Thymus (tissue), 11 donors: ENCODE measurements at regions not wholly inside any gene's neighbourhood (a gene's known extent, or its start where the extent isn't known, plus 50 kb on each side); places are given as distances from the start of the nearest gene placed in this dataset.
"Not testable (repeated sequence)": the region's sequence is repeated elsewhere in the genome, so short reads cannot be mapped to it uniquely, and the experiment has no call there.

ENCODE experiments used
- DNase-seq, 9 donors: peaks; one replicate each; pipeline ENCODE4 v3.0.0-alpha.2; 2013; ENCODE audit warnings: low spot score in 9 of 9, low read depth in 6 of 9, missing footprints in 1 of 9
- H3K27ac ChIP-seq, 2 donors: one replicate each; pipeline ENCODE4 v1.5.1; 2013; ENCODE audit warnings: control low read depth in 1 of 2, low read depth in 1 of 2, low read length in 1 of 2, mild to moderate bottlenecking in 1 of 2, moderate library complexity in 1 of 2
- H3K27me3 ChIP-seq, 2 donors: one replicate each; pipeline ENCODE4 v1.5.1; 2013; ENCODE audit warnings: low read length in 1 of 2; ENCODE audit not compliant: control insufficient read depth in 2 of 2, insufficient read depth in 1 of 2
- H3K36me3 ChIP-seq, 2 donors: one replicate each; pipeline ENCODE4 v1.5.1; 2013; ENCODE audit warnings: low read length in 1 of 2, mild to moderate bottlenecking in 1 of 2, moderate library complexity in 1 of 2; ENCODE audit not compliant: control insufficient read depth in 2 of 2, insufficient read depth in 2 of 2
- H3K4me1 ChIP-seq, 2 donors: one replicate each; pipeline ENCODE4 v1.5.1; 2013; ENCODE audit warnings: low read length in 2 of 2; ENCODE audit not compliant: control insufficient read depth in 2 of 2, insufficient read depth in 2 of 2
- H3K4me3 ChIP-seq, 2 donors: one replicate each; pipeline ENCODE4 v1.5.1; 2013; ENCODE audit warnings: low read length in 2 of 2, control low read depth in 1 of 2, mild to moderate bottlenecking in 1 of 2
- H3K9me3 ChIP-seq, 2 donors: one replicate each; pipeline ENCODE4 v1.5.1; 2013; ENCODE audit warnings: low read length in 1 of 2, mild to moderate bottlenecking in 1 of 2; ENCODE audit not compliant: control insufficient read depth in 2 of 2, insufficient read depth in 1 of 2
- WGBS: extraction: QIAGEN DNeasy Blood & Tissue Kit; methylation state at CpG from one replicate; pipeline ENCODE4 v1.1.7; 2013; 5-methylcytosine and 5-hydroxymethylcytosine counted together
- donor health status: healthy.

DNA sequence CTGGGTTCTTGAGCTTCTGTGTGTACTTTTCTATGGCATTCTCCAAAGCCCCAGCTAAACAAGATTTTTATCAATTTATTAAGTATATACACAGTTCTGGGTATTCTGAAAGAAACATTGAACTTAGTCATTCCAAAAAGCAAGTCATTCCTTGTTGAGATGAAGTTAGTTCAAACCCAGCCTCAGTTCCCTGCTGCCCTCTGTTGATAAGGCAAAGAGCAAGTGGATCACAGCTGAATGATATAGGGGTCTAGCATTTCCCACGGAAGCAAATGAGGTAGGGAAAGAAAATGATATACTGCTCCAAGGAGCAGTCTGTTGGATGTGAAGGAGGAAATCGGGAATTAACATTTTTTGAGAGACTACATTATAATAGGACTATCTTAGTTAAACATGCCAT is 841.8 kb upstream of the TENM4 start:
- 73% methylated on average over 2 of the region's 2 CpGs for WGBS
- Histone ChIP-seq H3K4me3 (no peak overlapping the region), H3K27me3 (no peaks in the 10 kb centered on the region), H3K4me1 (no peaks in the 10 kb centered on the region), H3K27ac (no peak overlapping the region), H3K36me3 (no peaks in the 10 kb centered on the region), H3K9me3 (no peaks in the 10 kb centered on the region)
- DNase-seq: no peak

- Histone ChIP-seq H3K9me3 (no peaks in the 10 kb centered on the region), H3K27ac (no peak overlapping the region), H3K4me1 (no peaks in the 10 kb centered on the region), H3K4me3 (no peak overlapping the region), H3K36me3 (no peaks in the 10 kb centered on the region), H3K27me3 (no peaks in the 10 kb centered on the region)
- WGBS: 86% methylated on average over 1 of the region's 1 CpG
- no peak for DNase-seq
Measured at GRCh38 chr11:80281194-80281593, 840.4 kb upstream of the TENM4 start.

- no peaks in the 10 kb centered on the region for H3K27me3 ChIP-seq
- H3K9me3 ChIP-seq: no peaks in the 10 kb centered on the region
- H3K36me3 ChIP-seq: no peaks in the 10 kb centered on the region
- no peak for DNase-seq
- H3K4me3 ChIP-seq: no peak overlapping the region
- H3K4me1 ChIP-seq: no peaks in the 10 kb centered on the region
- 86% methylated on average over 3 of the region's 3 CpGs for WGBS
- no peak overlapping the region for H3K27ac ChIP-seq
Measured at GRCh38 chr11:80280737-80281136, 839.9 kb upstream of the TENM4 start.

GRCh38 chr11:80261776-80262175 is 820.9 kb upstream of the TENM4 start:
- no peaks in the 10 kb centered on the region for H3K9me3 ChIP-seq
- no peak for DNase-seq
- H3K4me3 ChIP-seq: no peak overlapping the region
- no peaks in the 10 kb centered on the region for H3K36me3 ChIP-seq
- 86% methylated on average over 5 of the region's 5 CpGs for WGBS
- no peaks in the 10 kb centered on the region for H3K4me1 ChIP-seq
- H3K27ac ChIP-seq: no peak overlapping the region
- no peaks in the 10 kb centered on the region for H3K27me3 ChIP-seq

- H3K9me3 ChIP-seq, DNase-seq, H3K4me1 ChIP-seq, H3K4me3 ChIP-seq, H3K27ac ChIP-seq, H3K27me3 ChIP-seq, H3K36me3 ChIP-seq: not testable (repeated sequence)
- WGBS: 90% methylated on average over 44 of the region's 45 CpGs
Measured at GRCh38 chr11:80257319-80258015, 816.6 kb upstream of the TENM4 start.

GRCh38 chr11:80255021-80255420 is 814.2 kb upstream of the TENM4 start:
- no peaks in the 10 kb centered on the region for H3K4me1 ChIP-seq
- H3K4me3 ChIP-seq: no peak overlapping the region
- H3K27ac ChIP-seq: no peak overlapping the region
- no peaks in the 10 kb centered on the region for H3K36me3 ChIP-seq
- H3K9me3 ChIP-seq: no peaks in the 10 kb centered on the region
- DNase-seq: no peak
- no peaks in the 10 kb centered on the region for H3K27me3 ChIP-seq

- no peaks in the 10 kb centered on the region for H3K36me3 ChIP-seq
- no peak overlapping the region for H3K4me3 ChIP-seq
- WGBS: 96% methylated on average over 3 of the region's 3 CpGs
- no peak for DNase-seq
- H3K4me1 ChIP-seq: no peaks in the 10 kb centered on the region
- no peaks in the 10 kb centered on the region for H3K27me3 ChIP-seq
- peaks cover 0 to 6% of the 10 kb centered on the region in 2 donors for H3K9me3 ChIP-seq
- no peak overlapping the region for H3K27ac ChIP-seq
Measured at GRCh38 chr11:80241766-80242165, 800.9 kb upstream of the TENM4 start.

DNA sequence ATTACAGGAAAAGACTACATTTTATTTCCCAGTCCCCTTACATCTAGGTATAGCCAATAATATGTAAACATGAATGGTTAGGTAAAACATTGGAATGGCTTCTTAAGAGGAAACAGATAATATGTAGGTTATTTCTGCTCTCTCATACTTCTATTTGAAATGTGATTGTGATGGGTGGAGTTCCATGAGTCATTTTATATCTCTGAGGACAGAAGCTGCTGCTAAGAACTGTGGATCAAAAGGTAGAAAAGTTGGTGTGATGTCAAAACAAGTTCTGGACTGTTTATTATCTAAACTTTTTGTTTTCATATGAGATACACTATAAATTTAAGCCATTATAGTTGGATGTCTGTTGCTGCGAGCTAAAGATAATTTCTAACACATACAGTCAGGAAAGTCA is 799.4 kb upstream of the TENM4 start:
- Histone ChIP-seq H3K4me3 (no peak overlapping the region), H3K27me3 (no peaks in the 10 kb centered on the region), H3K9me3 (peaks cover 0 to 6% of the 10 kb centered on the region in 2 donors), H3K27ac (no peak overlapping the region), H3K36me3 (no peaks in the 10 kb centered on the region), H3K4me1 (no peaks in the 10 kb centered on the region)
- no peak for DNase-seq
- WGBS: 30% methylated on average over 1 of the region's 1 CpG

GRCh38 chr11:80239217-80239616 is 798.4 kb upstream of the TENM4 start:
- Histone ChIP-seq H3K27ac (no peak overlapping the region), H3K9me3 (peaks cover 0 to 4% of the 10 kb centered on the region in 2 donors), H3K36me3 (no peaks in the 10 kb centered on the region), H3K4me1 (no peaks in the 10 kb centered on the region), H3K27me3 (no peaks in the 10 kb centered on the region), H3K4me3 (no peak overlapping the region)
- no peak for DNase-seq
- 96% methylated on average over 1 of the region's 1 CpG for WGBS

GRCh38 chr11:80227915-80228314 is 787.1 kb upstream of the TENM4 start:
- Histone ChIP-seq H3K27ac (no peak overlapping the region), H3K9me3 (no peaks in the 10 kb centered on the region), H3K27me3 (no peaks in the 10 kb centered on the region), H3K36me3 (no peaks in the 10 kb centered on the region), H3K4me1 (no peaks in the 10 kb centered on the region), H3K4me3 (no peak overlapping the region)
- no peak for DNase-seq
